ENCODE measurements at regions not wholly inside any gene's neighbourhood (a gene's known extent, or its start where the extent isn't known, plus 50 kb on each side); places are given as distances from the start of the nearest gene placed in this dataset.

DNA sequence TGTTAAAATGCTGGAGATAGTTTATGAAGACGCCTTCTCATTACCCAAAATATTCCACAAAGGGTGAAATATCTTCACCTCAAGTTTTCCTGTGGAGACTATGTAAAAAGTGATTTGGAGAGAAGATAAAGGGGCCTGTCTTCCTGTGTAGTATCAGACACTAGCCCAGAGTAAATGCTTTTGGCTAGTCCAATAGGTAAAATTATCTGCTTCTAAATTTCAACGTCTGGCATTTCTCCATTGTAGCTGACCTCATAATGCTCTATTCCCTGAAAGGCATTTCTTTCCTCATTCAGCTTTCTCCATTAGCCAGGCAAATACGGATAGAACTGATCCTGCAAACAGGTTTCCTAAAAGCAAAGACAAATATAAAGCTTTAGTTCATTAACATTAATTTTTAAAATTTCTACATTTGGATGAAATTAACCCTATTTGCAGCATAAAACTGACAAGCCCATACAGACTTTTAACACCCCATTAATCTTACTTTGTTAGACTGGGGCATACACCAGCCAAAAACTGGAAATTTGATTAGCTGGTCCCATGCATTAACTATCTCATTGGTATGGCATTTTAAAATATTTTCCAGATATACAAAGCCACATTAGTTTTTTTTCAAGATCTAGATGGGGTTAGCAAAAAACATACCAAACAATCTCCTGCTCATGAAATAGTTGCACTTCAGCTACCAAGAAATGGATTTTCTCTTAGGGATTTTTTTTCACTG, 548.8 kb downstream of the EFNA5 start:
- no peak for TF ChIP-seq EZH2phosphoT487 (IDR thresholded peaks at IDR 0.05; ENCODE audit: borderline replicate concordance, low read depth, low read length)
- TF ChIP-seq, protein P1, sequence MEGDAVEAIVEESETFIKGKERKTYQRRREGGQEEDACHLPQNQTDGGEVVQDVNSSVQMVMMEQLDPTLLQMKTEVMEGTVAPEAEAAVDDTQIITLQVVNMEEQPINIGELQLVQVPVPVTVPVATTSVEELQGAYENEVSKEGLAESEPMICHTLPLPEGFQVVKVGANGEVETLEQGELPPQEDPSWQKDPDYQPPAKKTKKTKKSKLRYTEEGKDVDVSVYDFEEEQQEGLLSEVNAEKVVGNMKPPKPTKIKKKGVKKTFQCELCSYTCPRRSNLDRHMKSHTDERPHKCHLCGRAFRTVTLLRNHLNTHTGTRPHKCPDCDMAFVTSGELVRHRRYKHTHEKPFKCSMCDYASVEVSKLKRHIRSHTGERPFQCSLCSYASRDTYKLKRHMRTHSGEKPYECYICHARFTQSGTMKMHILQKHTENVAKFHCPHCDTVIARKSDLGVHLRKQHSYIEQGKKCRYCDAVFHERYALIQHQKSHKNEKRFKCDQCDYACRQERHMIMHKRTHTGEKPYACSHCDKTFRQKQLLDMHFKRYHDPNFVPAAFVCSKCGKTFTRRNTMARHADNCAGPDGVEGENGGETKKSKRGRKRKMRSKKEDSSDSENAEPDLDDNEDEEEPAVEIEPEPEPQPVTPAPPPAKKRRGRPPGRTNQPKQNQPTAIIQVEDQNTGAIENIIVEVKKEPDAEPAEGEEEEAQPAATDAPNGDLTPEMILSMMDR (conservative IDR thresholded peaks at IDR 0.05; ENCODE audit: low read length): no peak
